CD4-positive, alpha-beta T cell (primary cell): ENCODE measurements at regions not wholly inside any gene's neighbourhood (a gene's known extent, or its start where the extent isn't known, plus 50 kb on each side); places are given as distances from the start of the nearest gene placed in this dataset.

Experiments used
- ATAC-seq: fragments of 200-7000 bp; cut with Tn5 transposase; one replicate; pipeline ENCODE4 v1.10.0; 2022; ENCODE audit warnings: mild to moderate bottlenecking; ENCODE audit not compliant: poor library complexity
- CTCF ChIA-PET: fragments of 350-600 bp; sonication (Branson Sonifier 250); formaldehyde crosslinking; loops from one replicate; lab custom pipeline; 2021; ENCODE audit warnings: antibody characterized with exemption, inconsistent platforms; lab: Charles Lee
- POLR2A ChIA-PET: fragments of 350-600 bp; sonication (Branson Sonifier 250); formaldehyde crosslinking; loops from one replicate; lab custom pipeline; 2021; ENCODE audit warnings: antibody characterized with exemption, inconsistent platforms; lab: Charles Lee
- DNase-seq, 14 experiments: peaks; one replicate each; pipeline ENCODE4 v3.0.0-alpha.2; 2013 to 2020; ENCODE audit warnings: mixed read lengths in 2 of 14
- H3K27ac ChIP-seq, 2 donors: one replicate each; pipeline versions ENCODE4 v1.5.1 to v1.7.0; 2013; ENCODE audit warnings: low read length in 2 of 2, low read depth in 1 of 2, mild to moderate bottlenecking in 1 of 2
- H3K27me3 ChIP-seq, 2 experiments: 1 replicate in 1 of 2; 2 replicates in 1 of 2; pipeline versions ENCODE4 v1.6.1 to v1.7.0; 2013; ENCODE audit warnings: low read length in 2 of 2, control low read depth in 1 of 2, mild to moderate bottlenecking in 1 of 2, moderate library complexity in 1 of 2; ENCODE audit not compliant: insufficient read depth in 2 of 2, control insufficient read depth in 1 of 2
- H3K36me3 ChIP-seq: one replicate; pipeline ENCODE4 v1.6.1; 2013; ENCODE audit warnings: low read length, control low read depth; ENCODE audit not compliant: insufficient read depth
- H3K4me1 ChIP-seq: one replicate; pipeline ENCODE4 v1.6.1; 2013; ENCODE audit warnings: low read length, control low read depth; ENCODE audit not compliant: insufficient read depth
- H3K4me3 ChIP-seq: one replicate; pipeline ENCODE4 v1.5.1; 2013; ENCODE audit warnings: mild to moderate bottlenecking, low read length, moderate library complexity
- H3K9me3 ChIP-seq, 2 experiments: 1 replicate in 1 of 2; 2 replicates in 1 of 2; pipeline versions ENCODE4 v1.6.1 to v1.7.0; 2013; ENCODE audit warnings: low read length in 2 of 2, mild to moderate bottlenecking in 2 of 2, control low read depth in 1 of 2, moderate library complexity in 1 of 2; ENCODE audit not compliant: control insufficient read depth in 1 of 2, insufficient read depth in 1 of 2
- H3K27ac Mint-ChIP-seq: one replicate; pipeline ENCODE4 v1.8.0; 2020; ENCODE audit warnings: mixed read lengths
- H3K27me3 Mint-ChIP-seq: one replicate; pipeline ENCODE4 v1.8.0; 2021; ENCODE audit warnings: mixed read lengths
- H3K36me3 Mint-ChIP-seq: one replicate; pipeline ENCODE4 v1.8.0; 2021; ENCODE audit warnings: low read depth, mixed read lengths
- H3K4me1 Mint-ChIP-seq: one replicate; pipeline ENCODE4 v1.8.0; 2021; ENCODE audit warnings: low read depth, mixed read lengths
- H3K4me3 Mint-ChIP-seq: one replicate; pipeline ENCODE4 v1.8.0; 2020; ENCODE audit warnings: mild to moderate bottlenecking, mixed read lengths
- H3K9me3 Mint-ChIP-seq: one replicate; pipeline ENCODE4 v1.8.0; 2020; ENCODE audit warnings: mixed read lengths
- CTCF ChIP-seq: fragments of 200-600 bp; IDR thresholded peaks from one replicate; pipeline ENCODE4 v1.8.0; 2022; ENCODE audit warnings: antibody characterized with exemption, mild to moderate bottlenecking
- intact Hi-C, 2 experiments: fragments of 100-400 bp; cut with DNase I in 1 of 2; cut with micrococcal nuclease in 1 of 2; formaldehyde crosslinking; loops; one replicate each; pipeline versions ENCODE4 v1.15.1 to v1.9.0; 2023 to 2025; cut with DNase I, micrococcal nuclease

GRCh38 chr22:44622679-44623078, 79.3 kb upstream of the PRR5 start:
- CTCF ChIA-PET: interaction anchor here (1.1 kb wide), 1 partner anchor 630 kb away, joined by 3 read pairs; no protein-coding TSS in a partner anchor
- Mint-ChIP-seq H3K27me3 (no peaks in the 10 kb centered on the region), H3K36me3 (no peaks in the 10 kb centered on the region), H3K4me1 (no peaks in the 10 kb centered on the region), H3K27ac (peak overlapping the region; percentile 55), H3K4me3 (no peak overlapping the region), H3K9me3 (no peaks in the 10 kb centered on the region)
- Histone ChIP-seq H3K4me3 (no peak overlapping the region), H3K36me3 (no peaks in the 10 kb centered on the region), H3K27me3 (no peaks in the 10 kb centered on the region), H3K4me1 (peaks cover 43% of the 10 kb centered on the region), H3K9me3 (no peaks in the 10 kb centered on the region), H3K27ac (no peak overlapping the region)
- peak in 1 of 14 experiments; percentile 49 for DNase-seq
- TF ChIP-seq CTCF: no peak
- POLR2A ChIA-PET: no interaction called here
- ATAC-seq: no peak
- intact Hi-C loops: loop anchor here (2.0 to 10.0 kb wide), 4 partner anchors 124 to 738 kb away; partner anchors contain the start of genes RTL6 (in 2 of the 2) and PARVG (in 1 of the 2)

- H3K36me3 Mint-ChIP-seq: no peaks in the 10 kb centered on the region
- CTCF ChIA-PET: interaction anchor here (1.1 kb wide), 1 partner anchor 629 kb away, joined by 3 read pairs; no protein-coding TSS in a partner anchor
Observed at GRCh38 chr22:44622147-44622427, 79.9 kb upstream of the PRR5 start.

GRCh38 chr22:44621401-44622146, 80.4 kb upstream of the PRR5 start:
- H3K27ac Mint-ChIP-seq: no peak overlapping the region
- H3K4me1 ChIP-seq: peaks cover 49% of the 10 kb centered on the region
- H3K27me3 ChIP-seq: no peaks in the 10 kb centered on the region
- H3K9me3 Mint-ChIP-seq: no peaks in the 10 kb centered on the region
- no peak overlapping the region for H3K4me3 Mint-ChIP-seq
- TF ChIP-seq CTCF: no peak
- DNase-seq: peak in 1 of 14 experiments; percentile 20
- no peak overlapping the region for H3K27ac ChIP-seq
- no peaks in the 10 kb centered on the region for H3K4me1 Mint-ChIP-seq
- no peak for ATAC-seq
- ChIA-PET CTCF (no interaction called here), POLR2A (no interaction called here)
- H3K36me3 Mint-ChIP-seq: no peaks in the 10 kb centered on the region
- H3K4me3 ChIP-seq: no peak overlapping the region
- peaks cover 0 to 6% of the 10 kb centered on the region in 2 experiments for H3K9me3 ChIP-seq
- H3K36me3 ChIP-seq: no peaks in the 10 kb centered on the region
- no peaks in the 10 kb centered on the region for H3K27me3 Mint-ChIP-seq
- intact Hi-C loops: loop anchor here (2.0 to 10.0 kb wide), 6 partner anchors 47 to 737 kb away; partner anchors contain the start of genes PARVG (in 2 of the 2) and RTL6 (in 2 of the 2)

More at GRCh38 chr22:44622147-44622427, 79.9 kb upstream of the PRR5 start:
- Mint-ChIP-seq H3K9me3 (no peaks in the 10 kb centered on the region), H3K27ac (peak overlapping the region; percentile 55), H3K27me3 (no peaks in the 10 kb centered on the region), H3K4me3 (no peak overlapping the region), H3K4me1 (no peaks in the 10 kb centered on the region)
- intact Hi-C loops: loop anchor here (2.0 to 10.0 kb wide), 4 partner anchors 123 to 737 kb away; partner anchors contain the start of genes RTL6 (in 2 of the 2) and PARVG (in 1 of the 2)
- H3K27ac ChIP-seq: no peak overlapping the region
- H3K36me3 ChIP-seq: no peaks in the 10 kb centered on the region
- TF ChIP-seq CTCF: no peak
- ATAC-seq (no peak), DNase-seq (peak in 8 of 14 experiments; percentile 15 to 82 (median 32))
- no peak overlapping the region for H3K4me3 ChIP-seq
- H3K27me3 ChIP-seq: no peaks in the 10 kb centered on the region
- peaks cover 0 to 2% of the 10 kb centered on the region in 2 experiments for H3K9me3 ChIP-seq
- POLR2A ChIA-PET: no interaction called here
- peaks cover 46% of the 10 kb centered on the region for H3K4me1 ChIP-seq
